Activated CD4-positive, alpha-beta T cell treated with anti-CD3 and anti-CD28 coated beads for 36 hours (primary cell): ENCODE measurements at regions not wholly inside any gene's neighbourhood (a gene's known extent, or its start where the extent isn't known, plus 50 kb on each side); places are given as distances from the start of the nearest gene placed in this dataset.
"Not testable (repeated sequence)": the region's sequence is repeated elsewhere in the genome, so short reads cannot be mapped to it uniquely, and the experiment has no call there.

ENCODE experiments used
- ATAC-seq: fragments of 200-7000 bp; cut with Tn5 transposase; one replicate; pipeline ENCODE4 v1.10.0; 2021; ENCODE audit warnings: mild to moderate bottlenecking, moderate library complexity
- CTCF ChIA-PET: fragments of 350-600 bp; sonication (Branson Sonifier 250); formaldehyde crosslinking; loops from one replicate; lab custom pipeline; 2021; ENCODE audit warnings: antibody characterized with exemption; lab: Charles Lee
- POLR2A ChIA-PET: fragments of 350-600 bp; sonication (Branson Sonifier 250); formaldehyde crosslinking; loops from one replicate; lab custom pipeline; 2021; ENCODE audit warnings: antibody characterized with exemption, inconsistent platforms; lab: Charles Lee
- DNase-seq: peaks from one replicate; pipeline ENCODE4 v3.0.0-alpha.2; 2020
- H3K27ac Mint-ChIP-seq: one replicate; pipeline ENCODE4 v1.8.0; 2021; ENCODE audit warnings: mixed read lengths
- H3K27me3 Mint-ChIP-seq: one replicate; pipeline ENCODE4 v1.8.0; 2021; ENCODE audit warnings: mixed read lengths
- H3K36me3 Mint-ChIP-seq: one replicate; pipeline ENCODE4 v1.8.0; 2021; ENCODE audit warnings: low read depth, mixed read lengths
- H3K4me1 Mint-ChIP-seq: one replicate; pipeline ENCODE4 v1.8.0; 2021; ENCODE audit warnings: mixed read lengths
- H3K4me3 Mint-ChIP-seq: one replicate; pipeline ENCODE4 v1.8.0; 2021; ENCODE audit warnings: mild to moderate bottlenecking, moderate library complexity, mixed read lengths
- H3K9me3 Mint-ChIP-seq: one replicate; pipeline ENCODE4 v1.8.0; 2021; ENCODE audit warnings: low read depth, mixed read lengths
- intact Hi-C, 2 experiments: fragments of 100-400 bp; cut with DNase I in 1 of 2; cut with micrococcal nuclease in 1 of 2; formaldehyde crosslinking; loops; one replicate each; pipeline versions ENCODE4 v1.14.2 to v1.15.1; 2022 to 2024; cut with DNase I, micrococcal nuclease

DNA sequence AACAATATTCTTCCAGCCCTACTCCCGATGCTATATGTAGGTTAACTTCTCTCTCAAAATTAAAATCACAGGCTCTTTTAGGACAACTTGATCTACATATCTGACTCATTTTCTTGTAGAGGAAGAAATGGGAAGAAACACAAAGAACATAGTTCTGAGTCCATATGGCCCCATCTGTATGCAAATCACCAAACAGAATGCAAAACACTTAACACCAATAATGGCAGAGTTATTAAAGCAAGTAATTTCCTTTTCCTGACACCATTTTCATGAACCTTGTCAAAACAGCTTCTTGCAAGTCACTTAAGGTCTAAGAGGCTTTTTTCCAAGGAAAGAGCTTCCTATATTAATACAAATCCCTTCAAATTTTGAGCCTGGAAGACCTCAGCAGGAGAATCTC, 300.4 kb upstream of the CLEC14A start:
- no peaks in the 10 kb centered on the region for H3K4me1 Mint-ChIP-seq

DNA sequence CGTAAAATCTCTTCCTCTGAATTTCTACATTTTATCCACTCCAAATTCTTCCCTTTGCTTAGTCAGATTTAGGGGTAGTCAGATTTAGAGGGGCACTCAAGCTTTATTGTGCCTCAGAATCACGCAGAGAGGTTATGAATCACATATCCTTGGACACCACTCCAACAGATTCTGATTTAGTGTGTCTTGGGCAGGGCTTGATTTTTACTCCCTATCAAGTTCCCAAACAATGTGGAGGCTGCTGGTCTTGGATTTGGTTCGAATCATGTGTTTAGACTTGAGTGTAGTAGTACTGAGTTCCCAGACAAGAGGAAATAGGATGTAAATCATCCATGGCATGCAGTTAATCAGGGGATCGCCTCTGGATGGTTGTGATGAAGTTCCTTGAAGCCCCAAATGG, 298.1 kb upstream of the CLEC14A start:
- H3K4me1 Mint-ChIP-seq: no peaks in the 10 kb centered on the region
- peaks cover 8% of the 10 kb centered on the region for H3K9me3 Mint-ChIP-seq
- H3K4me3 Mint-ChIP-seq: no peak overlapping the region
- ATAC-seq (no peak), DNase-seq (no peak)
- no peaks in the 10 kb centered on the region for H3K36me3 Mint-ChIP-seq
- H3K27ac Mint-ChIP-seq: no peak overlapping the region
- H3K27me3 Mint-ChIP-seq: peaks cover 1% of the 10 kb centered on the region
- intact Hi-C loops: no loop called here
- CTCF ChIA-PET: interaction anchor here (0.5 kb wide), 1 partner anchor 22 kb away, joined by 4 read pairs; no protein-coding TSS in a partner anchor
- POLR2A ChIA-PET: no interaction called here

More for the DNA sequence above, 300.4 kb upstream of the CLEC14A start:
- Mint-ChIP-seq H3K27ac (no peak overlapping the region), H3K9me3 (peaks cover 8% of the 10 kb centered on the region), H3K27me3 (no peaks in the 10 kb centered on the region), H3K36me3 (no peaks in the 10 kb centered on the region), H3K4me3 (no peak overlapping the region)
- DNase-seq (no peak), ATAC-seq (no peak)
- intact Hi-C loops: no loop called here
- ChIA-PET CTCF (no interaction called here), POLR2A (no interaction called here)

DNA sequence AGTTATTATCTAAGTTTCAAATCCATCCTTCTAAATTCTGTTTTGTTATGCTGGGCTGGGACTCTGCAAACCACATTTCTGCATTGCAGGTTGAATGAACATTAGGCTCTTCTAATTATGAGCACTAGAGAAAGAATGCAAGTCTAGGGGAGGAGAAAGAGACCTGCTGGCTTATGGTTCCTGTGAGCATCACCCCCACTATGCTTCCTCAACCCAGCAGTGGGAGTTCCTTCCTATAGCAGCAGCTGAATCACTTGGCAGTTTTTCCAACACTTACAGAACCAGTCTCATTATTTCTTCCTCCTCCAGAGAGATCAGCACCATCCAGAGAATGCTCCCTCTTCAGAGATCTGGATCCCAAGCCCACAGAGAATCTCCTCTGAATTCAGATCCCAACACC, 297.7 kb upstream of the CLEC14A start:
- Mint-ChIP-seq H3K27ac (no peak overlapping the region), H3K27me3 (peaks cover 3% of the 10 kb centered on the region), H3K4me3 (no peak overlapping the region), H3K4me1 (no peaks in the 10 kb centered on the region), H3K36me3 (no peaks in the 10 kb centered on the region), H3K9me3 (peaks cover 3% of the 10 kb centered on the region)
- POLR2A ChIA-PET: no interaction called here
- CTCF ChIA-PET: no interaction called here
- no peak for ATAC-seq
- intact Hi-C loops: no loop called here
- DNase-seq: no peak

DNA sequence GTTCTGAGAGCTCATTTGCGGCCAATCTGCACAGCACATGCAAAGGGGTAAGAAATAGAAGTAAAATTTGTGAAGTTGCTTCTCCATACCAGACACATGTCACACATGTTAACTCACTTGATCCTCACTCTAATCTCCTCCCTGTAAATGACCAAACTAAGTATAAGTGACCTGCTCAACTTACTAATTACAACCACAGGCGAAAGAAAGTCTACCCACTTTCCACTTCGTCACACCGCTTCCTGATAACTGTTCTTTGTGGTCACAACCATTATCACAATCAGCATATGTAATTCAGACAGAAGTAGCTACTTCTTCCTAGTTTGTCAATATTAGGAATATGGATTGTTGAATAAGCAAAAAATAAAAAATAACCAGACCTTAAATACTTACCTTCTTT, 293.7 kb upstream of the CLEC14A start:
- ChIA-PET POLR2A (no interaction called here), CTCF (interaction anchor here (0.6 kb wide), 1 partner anchor 200 kb away, joined by 5 read pairs; no protein-coding TSS in a partner anchor)
- Mint-ChIP-seq H3K36me3 (no peaks in the 10 kb centered on the region), H3K27ac (no peak overlapping the region), H3K4me3 (no peak overlapping the region), H3K4me1 (no peaks in the 10 kb centered on the region), H3K27me3 (peaks cover 3% of the 10 kb centered on the region), H3K9me3 (no peaks in the 10 kb centered on the region)
- DNase-seq (no peak), ATAC-seq (no peak)
- intact Hi-C loops: no loop called here

DNA sequence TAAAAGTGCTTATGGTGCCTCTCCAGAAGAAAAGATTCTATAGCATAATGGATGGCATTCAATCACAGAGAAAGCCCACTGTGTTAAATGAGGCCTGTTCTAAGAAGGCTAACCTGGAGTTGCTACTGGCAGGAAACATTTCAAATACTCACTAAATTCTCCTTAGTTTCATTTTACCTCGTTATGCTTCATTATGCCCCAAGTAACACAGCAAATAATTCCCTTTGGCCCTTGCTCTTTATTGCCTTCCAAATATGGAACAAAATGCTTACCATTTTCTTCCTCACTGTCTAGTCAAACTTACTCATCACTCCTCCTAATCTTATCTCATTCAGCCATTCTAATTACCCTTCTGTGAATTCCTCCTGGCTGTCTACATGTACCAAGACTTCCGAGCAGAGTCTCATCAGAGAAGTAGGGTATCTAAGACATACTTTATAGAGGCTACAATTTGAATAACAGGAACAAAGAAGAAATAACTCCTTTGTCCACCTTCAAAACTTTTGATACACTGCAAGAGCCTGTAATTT, 292.1 kb upstream of the CLEC14A start:
- no peaks in the 10 kb centered on the region for H3K36me3 Mint-ChIP-seq
- no peak for DNase-seq
- POLR2A ChIA-PET: no interaction called here
- ATAC-seq: no peak
- H3K27me3 Mint-ChIP-seq: peaks cover 3% of the 10 kb centered on the region
- CTCF ChIA-PET: no interaction called here
- H3K4me3 Mint-ChIP-seq: no peak overlapping the region
- intact Hi-C loops: no loop called here
- H3K4me1 Mint-ChIP-seq: no peaks in the 10 kb centered on the region
- no peak overlapping the region for H3K27ac Mint-ChIP-seq
- peaks cover 2% of the 10 kb centered on the region for H3K9me3 Mint-ChIP-seq

DNA sequence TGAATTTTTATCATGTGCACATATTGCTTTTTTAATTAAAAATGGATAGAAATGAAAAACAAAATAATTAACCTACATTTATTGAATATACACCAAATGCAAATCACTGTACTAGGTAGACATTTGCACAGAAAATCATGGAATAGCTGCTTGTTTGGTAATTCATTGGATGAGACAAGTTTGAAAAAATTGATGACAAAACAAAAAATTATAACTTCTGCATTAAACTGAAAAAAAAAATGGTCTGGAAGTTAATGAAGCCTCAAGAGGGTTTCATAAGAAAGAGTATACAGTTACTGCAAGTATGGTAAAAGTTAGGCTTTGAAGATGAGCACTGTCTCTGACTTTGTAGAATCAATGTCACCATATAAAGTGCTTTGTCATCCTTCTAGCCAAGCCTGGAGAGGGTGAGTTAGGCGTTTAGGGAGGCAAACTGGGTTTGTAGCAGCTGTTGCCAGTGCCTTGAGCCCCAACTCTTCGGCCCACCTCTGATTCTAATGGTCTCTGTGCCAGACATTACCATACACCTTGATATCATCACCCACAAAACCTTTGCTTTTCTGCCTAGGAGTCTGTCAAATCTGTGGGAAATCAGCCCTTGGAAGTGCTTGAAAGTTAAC, 291.1 kb upstream of the CLEC14A start:
- ATAC-seq: no peak
- Mint-ChIP-seq H3K27ac (no peak overlapping the region), H3K27me3 (peaks cover 3% of the 10 kb centered on the region), H3K4me3 (no peak overlapping the region), H3K4me1 (no peaks in the 10 kb centered on the region), H3K9me3 (peaks cover 2% of the 10 kb centered on the region), H3K36me3 (no peaks in the 10 kb centered on the region)
- POLR2A ChIA-PET: no interaction called here
- DNase-seq: no peak
- CTCF ChIA-PET: interaction anchor here (0.6 kb wide), 1 partner anchor 16 kb away, joined by 3 read pairs; no protein-coding TSS in a partner anchor
- intact Hi-C loops: no loop called here

DNA sequence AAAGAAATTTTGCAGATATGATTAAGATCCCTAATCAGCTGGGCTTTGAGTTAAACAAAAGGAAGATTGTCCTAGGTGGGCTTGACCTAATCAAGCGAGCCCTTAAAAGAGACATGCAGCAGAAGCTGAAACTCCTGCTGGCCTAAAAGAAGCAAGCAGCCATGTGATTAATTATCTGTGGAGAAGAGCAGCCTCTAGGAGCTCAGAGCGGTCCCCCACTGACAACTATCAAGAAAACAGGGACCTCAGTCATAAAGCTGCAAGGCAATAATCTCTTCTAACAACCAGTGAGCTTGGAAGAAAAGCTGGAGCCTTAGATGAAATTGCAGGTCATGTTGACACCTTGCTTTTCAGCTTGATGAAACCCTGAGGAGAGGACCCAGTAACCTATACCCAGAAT, 288.9 kb upstream of the CLEC14A start:
- POLR2A ChIA-PET: no interaction called here
- DNase-seq: no peak
- CTCF ChIA-PET: no interaction called here
- no peak for ATAC-seq
- Mint-ChIP-seq H3K4me3 (no peak overlapping the region), H3K27ac (no peak overlapping the region), H3K27me3 (peaks cover 3% of the 10 kb centered on the region), H3K4me1 (no peaks in the 10 kb centered on the region), H3K36me3 (no peaks in the 10 kb centered on the region), H3K9me3 (peaks cover 2% of the 10 kb centered on the region)
- intact Hi-C loops: no loop called here

DNA sequence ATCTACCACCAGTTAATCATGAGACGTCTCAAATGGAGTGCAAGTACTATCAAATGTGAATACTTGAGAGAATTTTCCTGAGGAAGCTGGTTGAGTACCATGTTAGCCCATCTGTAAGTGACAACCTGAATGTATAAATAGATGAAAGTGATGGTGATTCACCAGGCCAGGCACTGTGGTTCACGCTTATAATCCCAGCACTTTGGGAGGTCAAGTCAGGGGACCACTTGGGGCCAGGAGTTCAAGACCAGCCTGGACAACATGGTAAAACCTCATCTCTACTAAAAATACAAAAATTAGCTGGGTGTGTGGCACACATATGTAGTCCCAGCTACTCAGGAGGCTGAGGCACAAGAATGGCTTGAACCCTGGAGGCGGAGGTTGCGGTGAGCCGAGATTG, 288.0 kb upstream of the CLEC14A start:
- DNase-seq, H3K36me3 Mint-ChIP-seq, H3K27me3 Mint-ChIP-seq, H3K4me1 Mint-ChIP-seq, ATAC-seq, H3K4me3 Mint-ChIP-seq, CTCF ChIA-PET, H3K27ac Mint-ChIP-seq, intact Hi-C loops, H3K9me3 Mint-ChIP-seq, POLR2A ChIA-PET: not testable (repeated sequence)

DNA sequence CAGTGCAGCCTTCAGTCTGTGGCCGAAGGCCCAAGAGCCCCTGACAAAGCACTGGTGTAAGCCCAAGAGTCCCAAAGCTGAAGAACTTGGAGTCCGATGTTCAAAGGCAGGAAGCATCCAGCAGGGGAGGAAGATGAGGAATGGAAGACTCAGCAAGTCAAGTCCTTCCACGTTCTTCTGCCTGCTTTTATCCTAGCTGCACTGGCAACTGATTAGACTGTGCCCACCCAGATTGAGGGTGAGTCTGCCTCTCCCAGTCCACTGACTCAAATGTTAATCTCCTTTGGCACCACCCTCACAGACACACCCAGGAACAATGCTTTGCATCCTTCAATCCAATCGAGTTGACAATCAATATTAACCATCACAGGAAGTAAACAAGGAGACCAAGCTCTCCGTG, 282.2 kb upstream of the CLEC14A start:
- H3K4me3 Mint-ChIP-seq, H3K27ac Mint-ChIP-seq, H3K9me3 Mint-ChIP-seq, H3K27me3 Mint-ChIP-seq, H3K36me3 Mint-ChIP-seq, POLR2A ChIA-PET, DNase-seq, CTCF ChIA-PET, ATAC-seq, intact Hi-C loops, H3K4me1 Mint-ChIP-seq: not testable (repeated sequence)

DNA sequence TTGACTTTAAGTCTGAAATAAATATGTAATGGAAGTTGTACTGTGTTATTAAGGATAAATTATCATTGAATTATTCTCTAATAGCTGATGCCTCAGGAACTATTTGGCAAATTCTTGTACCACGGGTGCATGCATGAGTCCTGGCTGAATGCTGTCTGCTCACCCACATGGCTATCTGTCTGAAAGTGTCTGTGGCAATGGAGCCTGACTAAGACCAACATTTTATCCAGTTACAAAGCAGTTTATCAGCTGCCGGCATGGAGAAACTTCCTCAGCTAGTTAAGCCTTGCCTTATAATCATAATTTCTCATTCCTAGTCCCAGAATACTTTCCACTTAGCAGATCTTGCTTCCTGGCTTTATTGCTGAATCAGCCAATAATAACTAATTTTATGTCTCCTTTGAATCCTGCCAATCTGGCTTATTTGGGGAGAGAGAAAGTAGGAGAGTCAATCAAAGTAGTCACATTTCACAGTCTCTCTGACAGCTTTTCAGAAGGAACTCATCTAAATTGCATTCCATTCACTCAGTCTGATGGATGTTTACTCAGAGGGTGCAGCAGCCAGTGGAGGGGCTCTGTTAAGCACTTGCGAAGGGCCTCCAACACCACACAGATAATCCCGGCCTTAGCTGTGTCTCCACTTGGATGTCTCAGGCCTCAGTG, 280.6 kb upstream of the CLEC14A start:
- ATAC-seq: no peak
- no peaks in the 10 kb centered on the region for H3K9me3 Mint-ChIP-seq
- CTCF ChIA-PET: no interaction called here

DNA sequence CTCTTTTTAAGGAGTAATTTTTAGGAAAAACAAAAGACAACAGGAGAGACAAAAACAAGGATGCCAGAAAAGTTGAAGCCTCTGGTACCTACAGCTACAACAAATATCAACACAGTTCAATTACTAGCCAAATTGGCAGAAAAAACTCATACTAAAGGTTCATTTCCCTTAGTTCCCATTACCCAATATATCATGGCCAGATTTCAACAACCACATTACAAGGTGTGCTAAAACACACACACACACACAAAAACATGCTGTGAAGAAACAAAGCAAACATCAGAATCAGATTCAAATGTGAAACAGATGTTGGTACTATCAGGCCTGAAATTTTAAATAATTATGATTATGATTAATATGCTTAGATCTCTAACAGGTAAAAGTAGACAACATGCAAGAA, 272.7 kb upstream of the CLEC14A start:
- Mint-ChIP-seq H3K4me3 (no peak overlapping the region), H3K36me3 (no peaks in the 10 kb centered on the region), H3K9me3 (no peaks in the 10 kb centered on the region), H3K4me1 (no peaks in the 10 kb centered on the region), H3K27me3 (no peaks in the 10 kb centered on the region), H3K27ac (no peak overlapping the region)
- ATAC-seq: no peak
- POLR2A ChIA-PET: no interaction called here
- CTCF ChIA-PET: no interaction called here
- DNase-seq: no peak
- intact Hi-C loops: no loop called here

More for the DNA sequence above, 280.6 kb upstream of the CLEC14A start:
- no peak for DNase-seq
- H3K4me3 Mint-ChIP-seq: no peak overlapping the region
- POLR2A ChIA-PET: no interaction called here
- H3K36me3 Mint-ChIP-seq: no peaks in the 10 kb centered on the region
- intact Hi-C loops: no loop called here
- no peaks in the 10 kb centered on the region for H3K27me3 Mint-ChIP-seq
- no peaks in the 10 kb centered on the region for H3K4me1 Mint-ChIP-seq
- H3K27ac Mint-ChIP-seq: no peak overlapping the region

DNA sequence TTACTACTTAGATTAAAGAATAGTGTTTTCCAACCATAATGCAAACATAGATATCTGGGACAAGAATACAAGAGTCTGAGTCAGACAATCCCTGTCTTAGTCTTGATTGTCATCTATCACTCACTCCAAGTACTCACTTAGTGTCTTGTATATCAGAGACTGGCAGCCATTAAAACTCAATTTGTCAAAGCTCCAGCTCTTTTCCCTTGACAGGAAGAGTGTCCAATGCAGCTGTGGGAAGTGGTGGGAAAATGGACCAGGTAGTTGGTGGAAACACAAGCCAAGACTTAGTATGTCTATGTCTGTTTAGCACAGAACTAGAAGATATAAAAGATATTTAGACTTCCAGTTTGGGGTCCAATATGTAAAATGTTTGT, 271.6 kb upstream of the CLEC14A start:
- intact Hi-C loops: no loop called here
- no peaks in the 10 kb centered on the region for H3K4me1 Mint-ChIP-seq
- no peaks in the 10 kb centered on the region for H3K9me3 Mint-ChIP-seq
- H3K36me3 Mint-ChIP-seq: no peaks in the 10 kb centered on the region
- DNase-seq (no peak), ATAC-seq (no peak)
- POLR2A ChIA-PET: no interaction called here
- H3K27me3 Mint-ChIP-seq: no peaks in the 10 kb centered on the region
- CTCF ChIA-PET: interaction anchor here (0.6 kb wide), 1 partner anchor 110 kb away, joined by 3 read pairs; no protein-coding TSS in a partner anchor
- no peak overlapping the region for H3K27ac Mint-ChIP-seq
- no peak overlapping the region for H3K4me3 Mint-ChIP-seq
